Brain microvascular endothelial cell (primary cell): ENCODE measurements at regions not wholly inside any gene's neighbourhood (a gene's known extent, or its start where the extent isn't known, plus 50 kb on each side); places are given as distances from the start of the nearest gene placed in this dataset.

ENCODE experiments used
- DNase-seq: peaks from one replicate; pipeline ENCODE4 v3.0.0-alpha.2; 2020
- H3K27ac ChIP-seq: fragments of 250-450 bp; sonication (Bioruptor Pico); 2 replicates; pipeline ENCODE4 v1.5.1; 2020; ENCODE audit warnings: mild to moderate bottlenecking, moderate library complexity
- H3K27me3 ChIP-seq: fragments of 250-450 bp; sonication (Bioruptor Pico); replicated peaks from 2 replicates; pipeline ENCODE4 v1.5.1; 2020; ENCODE audit warnings: mild to moderate bottlenecking
- H3K36me3 ChIP-seq: fragments of 250-450 bp; sonication (Bioruptor Pico); replicated peaks from 2 replicates; pipeline ENCODE4 v1.5.1; 2020; ENCODE audit warnings: mild to moderate bottlenecking
- H3K4me3 ChIP-seq: 2 replicates; pipeline ENCODE4 v1.5.1; 2011; ENCODE audit warnings: low read depth, mild to moderate bottlenecking, control low read depth, low read length, moderate library complexity
- in situ Hi-C: cut with HindIII; loops from 2 replicates; pipeline ENCODE4 v1.10.0; 2017; ENCODE audit warnings: low sequenced_read_pairs, low pct_ligation_motif_present
- TF ChIP-seq, protein P1 (sequence below): IDR thresholded peaks from 2 replicates; pipeline ENCODE4 v1.5.1; 2011; ENCODE audit warnings: low read depth, mild to moderate bottlenecking, moderate library complexity, low read length, control low read depth, inconsistent platforms; ENCODE audit errors: missing control alignments

DNA sequence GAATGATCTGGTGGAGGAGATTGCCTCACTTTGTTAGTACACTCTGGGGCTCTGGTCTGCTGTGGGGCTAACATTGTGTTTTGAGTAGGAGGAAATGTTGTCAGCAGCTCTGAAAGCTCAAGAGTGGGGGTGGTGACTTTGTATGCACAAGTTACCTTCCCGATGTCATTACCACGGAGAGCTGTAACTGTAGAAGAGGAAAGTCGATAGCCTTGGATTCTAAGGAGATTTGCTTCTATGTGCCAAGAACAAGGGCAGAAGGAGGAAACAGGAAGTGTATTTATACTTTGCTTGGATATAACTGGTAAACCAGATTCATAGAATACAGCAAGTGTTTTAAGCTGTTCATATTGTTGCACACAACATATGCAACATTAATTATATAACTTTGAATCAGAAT lies 196.1 kb downstream of the AMY1C start:
- no peaks in the 10 kb centered on the region for H3K27me3 ChIP-seq
- TF ChIP-seq, protein P1, sequence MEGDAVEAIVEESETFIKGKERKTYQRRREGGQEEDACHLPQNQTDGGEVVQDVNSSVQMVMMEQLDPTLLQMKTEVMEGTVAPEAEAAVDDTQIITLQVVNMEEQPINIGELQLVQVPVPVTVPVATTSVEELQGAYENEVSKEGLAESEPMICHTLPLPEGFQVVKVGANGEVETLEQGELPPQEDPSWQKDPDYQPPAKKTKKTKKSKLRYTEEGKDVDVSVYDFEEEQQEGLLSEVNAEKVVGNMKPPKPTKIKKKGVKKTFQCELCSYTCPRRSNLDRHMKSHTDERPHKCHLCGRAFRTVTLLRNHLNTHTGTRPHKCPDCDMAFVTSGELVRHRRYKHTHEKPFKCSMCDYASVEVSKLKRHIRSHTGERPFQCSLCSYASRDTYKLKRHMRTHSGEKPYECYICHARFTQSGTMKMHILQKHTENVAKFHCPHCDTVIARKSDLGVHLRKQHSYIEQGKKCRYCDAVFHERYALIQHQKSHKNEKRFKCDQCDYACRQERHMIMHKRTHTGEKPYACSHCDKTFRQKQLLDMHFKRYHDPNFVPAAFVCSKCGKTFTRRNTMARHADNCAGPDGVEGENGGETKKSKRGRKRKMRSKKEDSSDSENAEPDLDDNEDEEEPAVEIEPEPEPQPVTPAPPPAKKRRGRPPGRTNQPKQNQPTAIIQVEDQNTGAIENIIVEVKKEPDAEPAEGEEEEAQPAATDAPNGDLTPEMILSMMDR = no peak
- in situ Hi-C loops = no loop called here
- H3K36me3 ChIP-seq = no peaks in the 10 kb centered on the region
- H3K27ac ChIP-seq = no peak overlapping the region
- no peak for DNase-seq
- H3K4me3 ChIP-seq = no peak overlapping the region

GRCh38 chr1:103948526-103948925 lies 198.8 kb downstream of the AMY1C start:
- Histone ChIP-seq H3K36me3 (no peaks in the 10 kb centered on the region), H3K27me3 (no peaks in the 10 kb centered on the region), H3K4me3 (no peak overlapping the region), H3K27ac (no peak overlapping the region)
- TF ChIP-seq, protein P1 = no peak
- DNase-seq = no peak
- in situ Hi-C loops = no loop called here

- Histone ChIP-seq H3K36me3 (no peaks in the 10 kb centered on the region), H3K4me3 (no peak overlapping the region), H3K27ac (no peak overlapping the region), H3K27me3 (no peaks in the 10 kb centered on the region)
- in situ Hi-C loops = no loop called here
- TF ChIP-seq, protein P1 = no peak
- DNase-seq = no peak
Measured at GRCh38 chr1:103949779-103950178, 200.1 kb downstream of the AMY1C start.

- no peaks in the 10 kb centered on the region for H3K36me3 ChIP-seq
- no peak for DNase-seq
- in situ Hi-C loops = no loop called here
Measured at GRCh38 chr1:103953386-103953785, 203.7 kb downstream of the AMY1C start.

DNA sequence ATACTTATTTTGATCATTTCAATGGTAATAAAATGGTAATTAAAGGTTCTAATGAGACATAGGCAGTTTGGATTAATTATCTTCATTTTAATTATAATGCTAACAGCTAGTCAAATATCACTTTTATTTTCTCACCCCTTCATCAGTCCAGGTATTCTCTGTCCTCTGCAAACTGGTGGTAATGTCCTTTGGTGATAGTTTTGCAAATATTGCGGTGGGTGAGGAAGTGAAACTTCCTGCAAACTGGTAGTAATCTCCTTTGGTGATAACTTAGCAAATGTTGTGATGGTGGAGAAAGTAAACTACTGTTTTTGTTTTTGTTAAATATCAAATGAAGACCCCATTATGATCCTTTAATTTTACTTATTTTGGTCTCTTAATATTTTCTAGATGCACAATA lies 209.0 kb downstream of the AMY1C start:
- Histone ChIP-seq H3K4me3 (no peak overlapping the region), H3K27me3 (no peaks in the 10 kb centered on the region), H3K27ac (no peak overlapping the region), H3K36me3 (no peaks in the 10 kb centered on the region)
- DNase-seq = no peak
- TF ChIP-seq, protein P1 = no peak
- in situ Hi-C loops = no loop called here

More at GRCh38 chr1:103953386-103953785, 203.7 kb downstream of the AMY1C start:
- Histone ChIP-seq H3K27ac (no peak overlapping the region), H3K4me3 (no peak overlapping the region), H3K27me3 (no peaks in the 10 kb centered on the region)
- TF ChIP-seq, protein P1 = no peak

DNA sequence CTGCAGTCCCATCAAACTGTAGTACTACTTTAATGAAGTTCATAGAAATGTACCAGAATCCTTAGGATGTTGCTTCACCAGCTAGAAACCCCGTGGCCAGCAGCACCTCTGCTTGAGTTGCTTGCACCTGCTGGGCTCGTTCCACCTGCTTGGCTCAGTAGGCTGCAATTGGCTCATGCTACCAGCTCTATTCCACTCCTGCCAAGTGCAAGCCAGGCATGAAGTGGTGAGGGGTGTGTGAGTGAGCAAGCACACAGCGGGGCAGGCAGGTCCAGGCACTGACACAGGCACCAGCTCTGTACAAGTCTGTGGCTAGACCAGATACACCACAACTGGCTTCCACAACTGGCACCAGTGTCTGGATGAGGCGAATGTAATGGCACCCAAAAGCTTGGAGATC lies 209.9 kb downstream of the AMY1C start:
- Histone ChIP-seq H3K4me3 (no peak overlapping the region), H3K36me3 (no peaks in the 10 kb centered on the region), H3K27ac (no peak overlapping the region), H3K27me3 (no peaks in the 10 kb centered on the region)
- TF ChIP-seq, protein P1 = no peak
- in situ Hi-C loops = no loop called here
- DNase-seq = no peak
